Coronary artery (tissue), 2 donors: ENCODE measurements at regions not wholly inside any gene's neighbourhood (a gene's known extent, or its start where the extent isn't known, plus 50 kb on each side); places are given as distances from the start of the nearest gene placed in this dataset.
"Not testable (repeated sequence)": the region's sequence is repeated elsewhere in the genome, so short reads cannot be mapped to it uniquely, and the experiment has no call there.

Experiments used
- DNase-seq: peaks from one replicate; pipeline ENCODE4 v3.0.0-alpha.2; 2017; ENCODE audit warnings: low spot score
- H3K27ac ChIP-seq, 2 donors: fragments of 200-600 bp; sonication (generic); one replicate each; pipeline ENCODE4 v1.5.1; 2016 to 2019
- H3K4me3 ChIP-seq: fragments of 200-600 bp; sonication (generic); 2 replicates; pipeline ENCODE4 v1.5.1; 2016; ENCODE audit warnings: mild to moderate bottlenecking, moderate library complexity
- TF ChIP-seq, protein P1 (sequence below): fragments of 200-600 bp; sonication (generic); IDR thresholded peaks from one replicate; pipeline ENCODE4 v1.5.1; 2019; ENCODE audit warnings: antibody characterized with exemption

DNA sequence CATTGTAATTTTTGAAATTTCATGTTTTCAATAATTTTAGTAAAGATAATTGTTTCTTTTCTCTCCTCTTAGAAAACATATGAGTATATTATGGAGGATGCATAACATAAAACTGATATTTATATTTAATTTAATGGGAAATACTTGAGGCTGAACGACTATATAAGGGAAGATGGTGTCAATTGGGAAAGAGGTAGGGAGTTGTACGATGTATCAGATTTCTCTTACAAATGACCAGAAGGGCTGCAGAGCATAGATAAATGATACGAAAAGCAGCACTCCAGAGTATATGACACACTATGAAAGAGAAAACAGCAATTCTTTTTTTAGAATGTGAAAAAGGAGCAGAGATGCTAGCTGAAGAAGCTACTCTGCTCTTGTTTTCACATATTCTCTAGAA, 1308.0 kb upstream of the MIR17HG start:
- no peak overlapping the region for H3K27ac ChIP-seq
- no peak for DNase-seq
- TF ChIP-seq, protein P1, sequence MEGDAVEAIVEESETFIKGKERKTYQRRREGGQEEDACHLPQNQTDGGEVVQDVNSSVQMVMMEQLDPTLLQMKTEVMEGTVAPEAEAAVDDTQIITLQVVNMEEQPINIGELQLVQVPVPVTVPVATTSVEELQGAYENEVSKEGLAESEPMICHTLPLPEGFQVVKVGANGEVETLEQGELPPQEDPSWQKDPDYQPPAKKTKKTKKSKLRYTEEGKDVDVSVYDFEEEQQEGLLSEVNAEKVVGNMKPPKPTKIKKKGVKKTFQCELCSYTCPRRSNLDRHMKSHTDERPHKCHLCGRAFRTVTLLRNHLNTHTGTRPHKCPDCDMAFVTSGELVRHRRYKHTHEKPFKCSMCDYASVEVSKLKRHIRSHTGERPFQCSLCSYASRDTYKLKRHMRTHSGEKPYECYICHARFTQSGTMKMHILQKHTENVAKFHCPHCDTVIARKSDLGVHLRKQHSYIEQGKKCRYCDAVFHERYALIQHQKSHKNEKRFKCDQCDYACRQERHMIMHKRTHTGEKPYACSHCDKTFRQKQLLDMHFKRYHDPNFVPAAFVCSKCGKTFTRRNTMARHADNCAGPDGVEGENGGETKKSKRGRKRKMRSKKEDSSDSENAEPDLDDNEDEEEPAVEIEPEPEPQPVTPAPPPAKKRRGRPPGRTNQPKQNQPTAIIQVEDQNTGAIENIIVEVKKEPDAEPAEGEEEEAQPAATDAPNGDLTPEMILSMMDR: no peak
- no peak overlapping the region for H3K4me3 ChIP-seq

DNA sequence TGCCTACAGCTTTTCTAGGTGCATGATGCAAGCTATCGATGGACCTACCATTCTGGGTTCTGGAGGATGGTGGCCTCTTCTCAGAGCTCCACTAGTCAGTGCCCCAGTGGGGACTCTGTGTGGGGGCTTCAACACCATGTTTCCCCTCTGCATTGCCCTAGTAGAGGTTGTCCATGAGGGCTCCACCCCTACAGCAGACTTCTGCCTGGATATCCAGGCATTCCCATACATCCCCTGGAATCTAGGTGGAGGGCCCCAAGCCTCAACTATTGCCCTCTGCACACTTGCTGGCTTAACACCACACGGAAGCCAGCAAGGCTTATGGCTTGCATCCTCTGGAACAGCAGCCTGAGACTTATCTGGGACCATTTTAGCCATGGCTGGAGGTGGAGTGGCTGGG, 1299.9 kb upstream of the MIR17HG start:
- no peak for DNase-seq
- no peak overlapping the region for H3K4me3 ChIP-seq
- H3K27ac ChIP-seq: no peak overlapping the region
- TF ChIP-seq, protein P1: no peak

DNA sequence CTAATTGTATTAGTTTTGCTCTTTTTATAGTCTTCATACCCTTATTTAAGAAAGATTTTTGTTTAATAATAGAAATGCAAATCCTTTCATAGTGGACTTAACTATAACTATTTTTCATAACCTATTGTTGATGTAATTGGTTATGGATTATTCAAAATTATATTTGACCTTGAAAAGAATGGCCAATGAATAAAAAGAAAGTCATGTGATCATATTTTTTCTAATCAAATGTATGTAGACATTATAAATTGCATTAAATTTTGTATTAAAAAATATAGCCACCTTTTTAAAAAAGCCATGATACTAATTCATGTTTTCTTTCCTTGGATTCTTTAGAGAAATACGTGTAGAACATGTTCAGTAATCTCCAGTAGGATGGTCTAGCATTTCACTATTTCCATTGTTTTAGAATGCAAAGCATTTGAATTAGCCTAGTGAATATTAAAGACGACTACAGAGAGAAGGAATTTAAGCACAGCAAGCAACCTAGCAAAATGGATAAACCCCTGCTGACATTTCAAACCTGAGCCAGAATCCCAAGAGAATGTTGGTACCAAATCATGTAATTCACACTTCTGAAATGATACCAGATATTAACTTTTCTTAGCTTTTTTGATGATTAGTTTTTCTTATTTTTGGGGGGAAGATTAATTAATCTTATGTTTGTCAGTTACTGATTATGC, 1297.4 kb upstream of the MIR17HG start:
- no peak overlapping the region for H3K4me3 ChIP-seq
- no peak for DNase-seq
- no peak overlapping the region for H3K27ac ChIP-seq
- TF ChIP-seq, protein P1: no peak

DNA sequence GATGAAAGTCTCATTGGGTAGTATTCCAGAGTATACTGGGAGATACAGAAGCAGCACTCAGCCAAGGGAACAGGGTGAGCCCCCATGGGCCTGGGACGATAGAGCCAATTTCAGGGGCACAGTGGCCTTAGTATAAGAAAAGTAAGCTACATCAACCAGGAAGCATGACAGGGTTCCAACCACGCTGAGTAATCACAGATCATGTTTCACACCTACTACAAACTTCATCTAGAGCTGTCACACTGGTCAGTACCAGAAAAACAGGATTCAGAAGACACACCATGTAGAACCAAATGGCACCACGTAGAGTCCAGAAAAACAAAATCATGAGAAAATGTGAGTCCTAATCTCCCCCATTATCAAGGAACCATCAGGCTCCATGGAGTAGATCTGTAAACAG, 1292.4 kb upstream of the MIR17HG start:
- Histone ChIP-seq H3K4me3 (no peak overlapping the region), H3K27ac (no peak overlapping the region)
- DNase-seq: no peak
- TF ChIP-seq, protein P1: no peak

DNA sequence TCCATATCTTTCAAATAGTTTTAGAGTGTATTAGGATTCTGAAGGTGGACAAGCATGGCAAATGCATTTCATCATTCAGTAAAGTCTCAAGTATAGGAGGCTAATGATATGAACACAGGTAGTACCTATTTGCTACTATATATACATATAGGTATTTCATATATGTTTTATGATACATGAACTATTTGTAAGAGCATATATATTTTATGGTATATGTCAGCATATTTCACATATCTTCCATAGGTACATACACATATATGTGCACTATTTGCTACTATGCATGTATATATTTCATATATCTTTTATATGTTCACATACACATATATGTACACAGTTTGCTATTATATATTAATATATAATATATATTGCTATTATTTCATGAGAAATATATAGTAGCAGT, 1291.7 kb upstream of the MIR17HG start:
- TF ChIP-seq, protein P1: no peak
- Histone ChIP-seq H3K27ac (no peak overlapping the region), H3K4me3 (no peak overlapping the region)
- DNase-seq: no peak

DNA sequence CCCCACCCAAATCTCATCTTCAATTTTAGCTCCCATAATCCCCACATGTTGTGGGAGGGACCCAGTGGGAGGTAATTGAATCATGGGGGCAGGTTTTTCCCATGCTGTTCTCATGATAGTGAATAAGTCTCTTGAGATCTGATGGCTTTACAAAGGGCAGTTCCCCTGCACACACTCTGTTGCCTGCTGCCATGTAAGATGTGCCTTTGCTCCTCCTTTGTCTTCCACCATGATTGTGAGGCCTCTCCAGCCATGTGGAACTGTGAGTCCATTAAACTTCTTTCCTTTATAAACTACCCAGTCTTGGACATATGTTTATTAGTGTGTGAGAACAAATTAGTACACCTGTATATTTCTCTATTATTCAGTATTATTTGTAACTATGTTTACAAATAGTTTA, 1283.3 kb upstream of the MIR17HG start:
- H3K27ac ChIP-seq, DNase-seq, H3K4me3 ChIP-seq: not testable (repeated sequence)

DNA sequence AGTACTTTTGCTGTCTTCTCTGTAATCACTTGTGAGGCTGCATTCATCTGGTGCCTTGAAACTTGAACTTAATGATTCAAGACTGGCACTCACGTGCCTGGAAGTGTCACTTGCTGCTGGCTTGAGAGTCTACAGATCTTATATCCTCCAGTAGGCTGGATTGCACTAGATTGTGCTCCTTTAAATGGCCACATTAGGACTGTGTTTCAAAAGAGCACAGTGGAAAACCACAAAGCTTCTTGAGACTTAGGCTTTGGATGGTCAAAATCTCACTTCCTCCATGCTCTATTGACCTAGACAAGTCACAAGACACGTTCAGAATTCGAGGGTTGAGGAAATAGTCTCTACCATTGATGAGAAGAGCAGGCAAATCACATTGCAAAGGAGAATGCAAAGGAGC, 1278.8 kb upstream of the MIR17HG start:
- DNase-seq: no peak
- Histone ChIP-seq H3K27ac (no peak overlapping the region), H3K4me3 (no peak overlapping the region)
- TF ChIP-seq, protein P1: no peak

DNA sequence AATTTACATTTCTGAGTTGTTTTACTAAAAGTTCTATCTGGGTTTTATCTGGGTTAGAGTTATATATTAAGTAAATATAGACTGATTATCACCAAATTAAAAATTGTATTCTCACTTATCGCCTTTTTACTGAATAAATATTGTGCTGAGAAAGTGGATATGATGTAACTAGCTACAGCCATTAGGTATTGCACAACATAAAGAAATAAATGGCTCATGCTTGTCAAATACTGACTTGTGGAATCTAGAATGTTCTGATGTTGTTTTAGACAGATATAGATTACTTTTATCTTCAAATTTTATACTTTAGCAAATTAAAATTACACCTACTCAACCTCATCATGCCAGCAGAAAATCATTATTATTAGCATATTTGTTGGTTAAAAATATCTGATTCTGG, 1277.1 kb upstream of the MIR17HG start:
- TF ChIP-seq, protein P1: no peak
- H3K4me3 ChIP-seq: no peak overlapping the region
- no peak for DNase-seq
- H3K27ac ChIP-seq: no peak overlapping the region
